ENCODE measurements at regions not wholly inside any gene's neighbourhood (a gene's known extent, or its start where the extent isn't known, plus 50 kb on each side); places are given as distances from the start of the nearest gene placed in this dataset.

GRCh38 chr5:135218790-135219568 lies 180.1 kb downstream of the MACROH2A1 start:
- DNase-seq (ENCODE audit: low spot score) = no peak

- no peak for DNase-seq (ENCODE audit: low spot score)
Observed at GRCh38 chr5:135218486-135218755, 180.6 kb downstream of the MACROH2A1 start.

GRCh38 chr5:135217669-135218485 lies 181.2 kb downstream of the MACROH2A1 start:
- DNase-seq (ENCODE audit: low spot score) = no peak

GRCh38 chr5:135216471-135217343 lies 182.3 kb downstream of the MACROH2A1 start:
- DNase-seq (ENCODE audit: low spot score) = no peak

- DNase-seq (ENCODE audit: low spot score) = no peak
Observed at GRCh38 chr5:135215617-135216470, 181.8 kb upstream of the PITX1 start.

GRCh38 chr5:135214897-135215616 lies 181.0 kb upstream of the PITX1 start:
- DNase-seq (ENCODE audit: low spot score) = no peak

GRCh38 chr5:135213466-135214239 lies 179.6 kb upstream of the PITX1 start:
- DNase-seq (ENCODE audit: low spot score) = no peak

- no peak for DNase-seq (ENCODE audit: low spot score)
Observed at GRCh38 chr5:135213027-135213386, 179.0 kb upstream of the PITX1 start.

- DNase-seq (ENCODE audit: low spot score) = no peak
Observed at GRCh38 chr5:135212361-135213026, 178.5 kb upstream of the PITX1 start.

- DNase-seq (ENCODE audit: low spot score) = no peak
Observed at GRCh38 chr5:135211791-135212190, 177.8 kb upstream of the PITX1 start.

- no peak for DNase-seq (ENCODE audit: low spot score)
Observed at GRCh38 chr5:135211083-135211790, 177.2 kb upstream of the PITX1 start.

- DNase-seq (ENCODE audit: low spot score) = no peak
Observed at GRCh38 chr5:135210286-135211055, 176.4 kb upstream of the PITX1 start.

GRCh38 chr5:135208903-135209721 lies 175.1 kb upstream of the PITX1 start:
- DNase-seq (ENCODE audit: low spot score) = no peak

GRCh38 chr5:135208555-135208902 lies 174.5 kb upstream of the PITX1 start:
- no peak for DNase-seq (ENCODE audit: low spot score)

GRCh38 chr5:135207866-135208265 lies 173.8 kb upstream of the PITX1 start:
- no peak for DNase-seq (ENCODE audit: low spot score)

GRCh38 chr5:135206862-135207261 lies 172.8 kb upstream of the PITX1 start:
- no peak for DNase-seq (ENCODE audit: low spot score)

GRCh38 chr5:135205632-135206349 lies 171.8 kb upstream of the PITX1 start:
- DNase-seq (ENCODE audit: low spot score) = no peak

All from germinal center (tissue), 1 donor.